OCI-LY1 (cell line): ENCODE measurements at regions not wholly inside any gene's neighbourhood (a gene's known extent, or its start where the extent isn't known, plus 50 kb on each side); places are given as distances from the start of the nearest gene placed in this dataset.

ENCODE experiments used
- H2AFZ ChIP-seq: fragments of 200-600 bp; sonication (generic), shearing (Covaris generic); 2 replicates; pipeline ENCODE4 v1.6.0; 2014; ENCODE audit warnings: antibody characterized with exemption, mild to moderate bottlenecking, low read length
- H3F3A ChIP-seq: fragments of 200-600 bp; sonication (generic), shearing (Covaris generic); 2 replicates; pipeline ENCODE4 v1.6.0; 2014; ENCODE audit warnings: mild to moderate bottlenecking, antibody characterized with exemption, low read length, moderate library complexity; ENCODE audit not compliant: insufficient read depth
- H3K27ac ChIP-seq: fragments of 200-600 bp; sonication (generic); 2 replicates; pipeline ENCODE4 v1.5.1; 2014; ENCODE audit warnings: low read length, mixed run types, mild to moderate bottlenecking, low read depth; ENCODE audit not compliant: poor library complexity, severe bottlenecking
- H3K27me3 ChIP-seq: fragments of 200-600 bp; sonication (generic); 2 replicates; pipeline ENCODE4 v1.6.0; 2014; ENCODE audit warnings: antibody characterized with exemption, mild to moderate bottlenecking, low read length, moderate library complexity; ENCODE audit not compliant: insufficient read depth
- H3K36me3 ChIP-seq: fragments of 200-600 bp; sonication (generic); 2 replicates; pipeline ENCODE4 v1.6.1; 2014; ENCODE audit warnings: mild to moderate bottlenecking, antibody characterized with exemption, low read length, moderate library complexity, mixed read lengths; ENCODE audit not compliant: insufficient read depth
- H3K4me1 ChIP-seq: fragments of 200-600 bp; sonication (generic); 2 replicates; pipeline ENCODE4 v1.5.1; 2014; ENCODE audit warnings: mild to moderate bottlenecking, low read length, moderate library complexity; ENCODE audit not compliant: insufficient read depth, severe bottlenecking
- H3K4me2 ChIP-seq: fragments of 200-600 bp; sonication (generic), shearing (Covaris generic); 2 replicates; pipeline ENCODE4 v1.6.1; 2014; ENCODE audit warnings: low read length
- H3K4me3 ChIP-seq: fragments of 200-600 bp; sonication (generic); 2 replicates; pipeline ENCODE4 v1.5.1; 2014; ENCODE audit warnings: low read length, low read depth, mild to moderate bottlenecking, mixed read lengths; ENCODE audit not compliant: poor library complexity, severe bottlenecking
- H3K79me2 ChIP-seq: fragments of 200-600 bp; shearing (Covaris generic); 2 replicates; pipeline ENCODE4 v1.6.1; 2016; ENCODE audit warnings: mixed run types, low read length, mixed read lengths; ENCODE audit not compliant: insufficient read depth
- H3K9ac ChIP-seq: fragments of 200-600 bp; sonication (generic), shearing (Covaris generic); 2 replicates; pipeline ENCODE4 v1.6.1; 2014; ENCODE audit warnings: mild to moderate bottlenecking, low read length, mixed read lengths
- H3K9me2 ChIP-seq: fragments of 200-600 bp; sonication (generic), shearing (Covaris generic); 2 replicates; pipeline ENCODE4 v1.6.1; 2014; ENCODE audit warnings: low read depth, mild to moderate bottlenecking, low read length, mixed read lengths
- H3K9me3 ChIP-seq: fragments of 200-600 bp; shearing (Covaris generic); 2 replicates; pipeline ENCODE4 v1.6.1; 2014; ENCODE audit warnings: low read length, mixed read lengths
- H4K20me1 ChIP-seq: fragments of 200-600 bp; sonication (generic), shearing (Covaris generic); 2 replicates; pipeline ENCODE4 v1.6.0; 2016; ENCODE audit warnings: mild to moderate bottlenecking, low read length; ENCODE audit not compliant: insufficient read depth
- CTCF ChIP-seq: fragments of 200-600 bp; sonication (generic), shearing (Covaris generic); IDR thresholded peaks from 2 replicates; pipeline ENCODE4 v1.5.1; 2017; ENCODE audit warnings: mild to moderate bottlenecking, antibody characterized with exemption, low read length, moderate library complexity, mixed read lengths
- EZH2 ChIP-seq: fragments of 200-600 bp; sonication (generic), shearing (Covaris generic); IDR thresholded peaks from 2 replicates; pipeline ENCODE4 v1.8.0; 2017; ENCODE audit warnings: borderline replicate concordance, mixed run types, mild to moderate bottlenecking, antibody characterized with exemption, low read length, moderate library complexity, mixed read lengths

GRCh38 chr14:51307551-51307950 lies 67.5 kb downstream of the TMX1 start:
- Histone ChIP-seq H3K9ac (no peak overlapping the region), H3K9me2 (no peaks in the 10 kb centered on the region), H3K9me3 (no peaks in the 10 kb centered on the region), H3K36me3 (no peaks in the 10 kb centered on the region), H3K4me3 (no peak overlapping the region), H3K4me1 (no peaks in the 10 kb centered on the region), H3K4me2 (no peak overlapping the region), H3K27me3 (no peaks in the 10 kb centered on the region), H3K27ac (no peak overlapping the region), H4K20me1 (no peaks in the 10 kb centered on the region), H2AFZ (no peak overlapping the region), H3F3A (no peaks in the 10 kb centered on the region), H3K79me2 (no peaks in the 10 kb centered on the region)
- TF ChIP-seq CTCF (no peak), EZH2 (no peak)

GRCh38 chr14:51308866-51309265 lies 68.8 kb downstream of the TMX1 start:
- no peaks in the 10 kb centered on the region for H3K27me3 ChIP-seq
- no peak overlapping the region for H3K27ac ChIP-seq
- H3K4me3 ChIP-seq: no peak overlapping the region
- H3K9me3 ChIP-seq: no peaks in the 10 kb centered on the region
- no peaks in the 10 kb centered on the region for H3K79me2 ChIP-seq
- no peaks in the 10 kb centered on the region for H3K36me3 ChIP-seq
- no peaks in the 10 kb centered on the region for H4K20me1 ChIP-seq
- H3K4me2 ChIP-seq: no peak overlapping the region
- no peaks in the 10 kb centered on the region for H3K4me1 ChIP-seq
- H2AFZ ChIP-seq: no peak overlapping the region
- H3K9ac ChIP-seq: no peak overlapping the region
- TF ChIP-seq EZH2 (no peak), CTCF (no peak)
- H3F3A ChIP-seq: no peaks in the 10 kb centered on the region
- no peaks in the 10 kb centered on the region for H3K9me2 ChIP-seq

GRCh38 chr14:51310505-51310944 lies 70.5 kb downstream of the TMX1 start:
- Histone ChIP-seq H3K79me2 (no peaks in the 10 kb centered on the region), H3K4me2 (no peak overlapping the region)

More at GRCh38 chr14:51310505-51310944, 70.5 kb downstream of the TMX1 start:
- Histone ChIP-seq H3K9me3 (no peaks in the 10 kb centered on the region), H3K9ac (no peak overlapping the region), H3K27me3 (no peaks in the 10 kb centered on the region), H3K4me3 (no peak overlapping the region), H3K36me3 (no peaks in the 10 kb centered on the region), H3K4me1 (no peaks in the 10 kb centered on the region), H2AFZ (no peak overlapping the region), H4K20me1 (no peaks in the 10 kb centered on the region), H3K9me2 (no peaks in the 10 kb centered on the region), H3K27ac (no peak overlapping the region), H3F3A (no peaks in the 10 kb centered on the region)
- TF ChIP-seq CTCF: no peak
- TF ChIP-seq EZH2: no peak
